PC-9 (cell line): ENCODE measurements at regions not wholly inside any gene's neighbourhood (a gene's known extent, or its start where the extent isn't known, plus 50 kb on each side); places are given as distances from the start of the nearest gene placed in this dataset.

Experiments used
- CTCF ChIP-seq: fragments of 200-600 bp; sonication (generic); conservative IDR thresholded peaks from 2 replicates; pipeline ENCODE4 v1.6.1; 2017; ENCODE audit warnings: mixed run types, antibody characterized with exemption, mild to moderate bottlenecking, moderate library complexity
- EZH2 ChIP-seq: fragments of 200-600 bp; sonication (generic); IDR thresholded peaks from 2 replicates; pipeline ENCODE4 v1.8.0; 2017; ENCODE audit warnings: antibody characterized with exemption, low read depth

- TF ChIP-seq CTCF (no peak), EZH2 (no peak)
Measured at GRCh38 chr13:103539721-103540381, 473.6 kb upstream of the SLC10A2 start.
